ENCODE measurements at regions not wholly inside any gene's neighbourhood (a gene's known extent, or its start where the extent isn't known, plus 50 kb on each side); places are given as distances from the start of the nearest gene placed in this dataset.

DNA sequence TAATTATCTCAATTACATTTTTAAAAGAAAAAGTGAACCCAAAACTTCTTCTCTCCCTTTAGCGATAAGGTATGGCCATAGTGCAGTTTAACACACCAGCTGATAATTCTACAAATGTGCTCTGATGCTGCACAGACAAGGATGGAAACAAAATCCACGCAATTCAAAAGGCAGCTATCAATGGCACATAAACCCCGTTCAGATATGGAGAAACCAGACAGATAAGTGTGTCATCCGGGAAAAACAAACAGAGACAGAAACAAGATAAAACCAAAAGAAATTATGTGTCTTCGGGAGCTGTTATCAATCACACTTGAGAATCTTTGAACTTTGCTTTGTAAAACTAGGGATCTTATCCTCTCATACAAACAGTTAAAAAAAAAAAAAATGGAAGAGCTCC lies 73.6 kb downstream of the SIPA1L2 start:
- TF ChIP-seq RAD21 (IDR thresholded peaks at IDR 0.05; ENCODE audit: low read length) (no peak), GATA2 (CRISPR knock-in tag; IDR thresholded peaks at IDR 0.05) (no peak), TCF12 (IDR thresholded peaks at IDR 0.05) (no peak), JUND (IDR thresholded peaks at IDR 0.05) (no peak), RFX5 (IDR thresholded peaks at IDR 0.05; ENCODE audit: low read length) (no peak), EP300 (IDR thresholded peaks at IDR 0.05; ENCODE audit: borderline replicate concordance in 1 of 2, low read depth in 1 of 2, low read length in 1 of 2) (no peak), CHD2 (IDR thresholded peaks at IDR 0.05; ENCODE audit: low read length, partially characterized antibody) (no peak), GABPA (IDR thresholded peaks at IDR 0.05; ENCODE audit: low read depth) (no peak), FOXM1 (IDR thresholded peaks at IDR 0.05; ENCODE audit: low read depth) (no peak), USF2 (IDR thresholded peaks at IDR 0.05; ENCODE audit: borderline replicate concordance, low read depth, low read length) (no peak), TEAD4 (IDR thresholded peaks at IDR 0.05; ENCODE audit: borderline replicate concordance, insufficient read depth) (no peak), EZH2phosphoT487 (IDR thresholded peaks at IDR 0.05; ENCODE audit: borderline replicate concordance, low read depth) (no peak), TAF1 (IDR thresholded peaks at IDR 0.05; ENCODE audit: borderline replicate concordance, low read depth, low read length) (no peak), FOSL2 (IDR thresholded peaks at IDR 0.05; ENCODE audit: borderline replicate concordance, low read depth) (no peak), PBX3 (IDR thresholded peaks at IDR 0.05) (no peak), NFIC (IDR thresholded peaks at IDR 0.05; ENCODE audit: borderline replicate concordance) (no peak), MEF2A (IDR thresholded peaks at IDR 0.05; ENCODE audit: borderline replicate concordance, low read depth) (no peak), ZBTB33 (IDR thresholded peaks at IDR 0.05; ENCODE audit: borderline replicate concordance, low read depth) (no peak)
- TF ChIP-seq, protein P1, sequence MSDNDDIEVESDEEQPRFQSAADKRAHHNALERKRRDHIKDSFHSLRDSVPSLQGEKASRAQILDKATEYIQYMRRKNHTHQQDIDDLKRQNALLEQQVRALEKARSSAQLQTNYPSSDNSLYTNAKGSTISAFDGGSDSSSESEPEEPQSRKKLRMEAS (IDR thresholded peaks at IDR 0.05; ENCODE audit: low read depth) = no peak
- TF ChIP-seq, protein P2, sequence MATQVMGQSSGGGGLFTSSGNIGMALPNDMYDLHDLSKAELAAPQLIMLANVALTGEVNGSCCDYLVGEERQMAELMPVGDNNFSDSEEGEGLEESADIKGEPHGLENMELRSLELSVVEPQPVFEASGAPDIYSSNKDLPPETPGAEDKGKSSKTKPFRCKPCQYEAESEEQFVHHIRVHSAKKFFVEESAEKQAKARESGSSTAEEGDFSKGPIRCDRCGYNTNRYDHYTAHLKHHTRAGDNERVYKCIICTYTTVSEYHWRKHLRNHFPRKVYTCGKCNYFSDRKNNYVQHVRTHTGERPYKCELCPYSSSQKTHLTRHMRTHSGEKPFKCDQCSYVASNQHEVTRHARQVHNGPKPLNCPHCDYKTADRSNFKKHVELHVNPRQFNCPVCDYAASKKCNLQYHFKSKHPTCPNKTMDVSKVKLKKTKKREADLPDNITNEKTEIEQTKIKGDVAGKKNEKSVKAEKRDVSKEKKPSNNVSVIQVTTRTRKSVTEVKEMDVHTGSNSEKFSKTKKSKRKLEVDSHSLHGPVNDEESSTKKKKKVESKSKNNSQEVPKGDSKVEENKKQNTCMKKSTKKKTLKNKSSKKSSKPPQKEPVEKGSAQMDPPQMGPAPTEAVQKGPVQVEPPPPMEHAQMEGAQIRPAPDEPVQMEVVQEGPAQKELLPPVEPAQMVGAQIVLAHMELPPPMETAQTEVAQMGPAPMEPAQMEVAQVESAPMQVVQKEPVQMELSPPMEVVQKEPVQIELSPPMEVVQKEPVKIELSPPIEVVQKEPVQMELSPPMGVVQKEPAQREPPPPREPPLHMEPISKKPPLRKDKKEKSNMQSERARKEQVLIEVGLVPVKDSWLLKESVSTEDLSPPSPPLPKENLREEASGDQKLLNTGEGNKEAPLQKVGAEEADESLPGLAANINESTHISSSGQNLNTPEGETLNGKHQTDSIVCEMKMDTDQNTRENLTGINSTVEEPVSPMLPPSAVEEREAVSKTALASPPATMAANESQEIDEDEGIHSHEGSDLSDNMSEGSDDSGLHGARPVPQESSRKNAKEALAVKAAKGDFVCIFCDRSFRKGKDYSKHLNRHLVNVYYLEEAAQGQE (IDR thresholded peaks at IDR 0.05; ENCODE audit: low read depth, low read length) = no peak
- H3K9ac ChIP-seq = no peak overlapping the region
- no peak for DNase-seq
- H3K27me3 ChIP-seq (ENCODE audit: insufficient read depth) = no peaks in the 10 kb centered on the region
- POLR2A ChIA-PET = no interaction called here
- H3K4me1 ChIP-seq (ENCODE audit: control insufficient read depth in 1 of 2, insufficient read depth in 2 of 2, low read depth in 1 of 2, low read length in 1 of 2) = peaks cover 0 to 39% of the 10 kb centered on the region in 2 experiments; a peak in 3 of 4 replicates
- no peaks in the 10 kb centered on the region for H4K20me1 ChIP-seq (ENCODE audit: insufficient read depth)
- CTCF ChIA-PET = interaction anchor here (0.8 to 1.2 kb wide), 3 partner anchors 9 to 12 kb away, joined by 3 to 6 read pairs (median 5); no protein-coding TSS in a partner anchor
- H3K4me3 ChIP-seq (ENCODE audit: low read depth in 2 of 2, low read length in 1 of 2) = no peak overlapping the region
- H3K27ac ChIP-seq (ENCODE audit: low read depth in 2 of 2, low read length in 1 of 2) = no peak overlapping the region
- H3K9me3 ChIP-seq = no peaks in the 10 kb centered on the region
- H3K4me2 ChIP-seq = no peak overlapping the region
- H3K36me3 ChIP-seq (replicated peaks in 1 of 2; ENCODE audit: control insufficient read depth in 1 of 2, insufficient read depth in 2 of 2, low read length in 1 of 2) = no peaks in the 10 kb centered on the region
- no peak overlapping the region for H2AFZ ChIP-seq (ENCODE audit: low read depth)
- WGBS (ENCODE audit: low lambda C conversion rate) = 40% methylated on average over 5 of the region's 5 CpGs
- no peaks in the 10 kb centered on the region for H3K9me2 ChIP-seq
- no peaks in the 10 kb centered on the region for H3F3A ChIP-seq (replicated peaks; ENCODE audit: insufficient read depth)
- no peaks in the 10 kb centered on the region for H3K79me2 ChIP-seq (ENCODE audit: insufficient read depth)

Data from SK-N-SH (cell line).